ENCODE measurements at regions not wholly inside any gene's neighbourhood (a gene's known extent, or its start where the extent isn't known, plus 50 kb on each side); places are given as distances from the start of the nearest gene placed in this dataset.

- TF ChIP-seq POLR2A (IDR thresholded peaks at IDR 0.05) (no peak), CTCF (IDR thresholded peaks at IDR 0.05) (no peak)
These were observed 178.4 kb downstream of the KCNA5 start for GRCh38 chr12:5222011-5222461.
